Kidney tubule cell (primary cell): ENCODE measurements at regions not wholly inside any gene's neighbourhood (a gene's known extent, or its start where the extent isn't known, plus 50 kb on each side); places are given as distances from the start of the nearest gene placed in this dataset.
"Not testable (repeated sequence)": the region's sequence is repeated elsewhere in the genome, so short reads cannot be mapped to it uniquely, and the experiment has no call there.

ENCODE experiments used
- DNase-seq: peaks from one replicate; pipeline ENCODE4 v3.0.0-alpha.2; 2018; ENCODE audit warnings: low spot score

- DNase-seq, result no peak
These were observed 430.2 kb downstream of the FRK start for GRCh38 chr6:115630424-115631024.

GRCh38 chr6:115629415-115629814 is 431.3 kb downstream of the FRK start:
- no peak for DNase-seq

GRCh38 chr6:115618256-115618655 is 442.4 kb downstream of the FRK start:
- no peak for DNase-seq

- DNase-seq, result no peak
These were observed 443.7 kb downstream of the FRK start for GRCh38 chr6:115617031-115617430.

- DNase-seq, result no peak
These were observed 447.2 kb downstream of the FRK start for GRCh38 chr6:115613488-115613887.

- no peak for DNase-seq
These were observed 447.8 kb downstream of the FRK start for GRCh38 chr6:115612796-115613479.

GRCh38 chr6:115612216-115612615 is 448.5 kb downstream of the FRK start:
- DNase-seq, result no peak

GRCh38 chr6:115610696-115611095 is 450.0 kb downstream of the FRK start:
- no peak for DNase-seq

GRCh38 chr6:115609111-115609510 is 451.6 kb downstream of the FRK start:
- no peak for DNase-seq

- DNase-seq, result no peak
These were observed 458.2 kb downstream of the FRK start for GRCh38 chr6:115602466-115602865.

- DNase-seq, result no peak
These were observed 459.2 kb downstream of the FRK start for GRCh38 chr6:115601509-115601908.

GRCh38 chr6:115601064-115601463 is 459.6 kb downstream of the FRK start:
- no peak for DNase-seq

- DNase-seq, result no peak
These were observed 465.8 kb downstream of the FRK start for GRCh38 chr6:115594891-115595290.

GRCh38 chr6:115592025-115592424 is 468.7 kb downstream of the FRK start:
- no peak for DNase-seq

- DNase-seq, result not testable (repeated sequence)
These were observed 471.6 kb downstream of the FRK start for GRCh38 chr6:115589072-115589471.

- DNase-seq, result no peak
These were observed 477.4 kb downstream of the FRK start for GRCh38 chr6:115583290-115583689.

- no peak for DNase-seq
These were observed 478.3 kb downstream of the FRK start for GRCh38 chr6:115582386-115582785.

GRCh38 chr6:115579565-115579964 is 481.1 kb downstream of the FRK start:
- DNase-seq, result not testable (repeated sequence)

GRCh38 chr6:115577270-115577669 is 483.4 kb downstream of the FRK start:
- DNase-seq, result no peak

- no peak for DNase-seq
These were observed 485.4 kb downstream of the FRK start for GRCh38 chr6:115575285-115575684.

- DNase-seq, result no peak
These were observed 486.8 kb downstream of the FRK start for GRCh38 chr6:115573861-115574260.

- no peak for DNase-seq
These were observed 490.4 kb downstream of the FRK start for GRCh38 chr6:115570331-115570730.

- DNase-seq, result no peak
These were observed 506.6 kb downstream of the FRK start for GRCh38 chr6:115554060-115554459.

- DNase-seq, result no peak
These were observed 509.2 kb downstream of the FRK start for GRCh38 chr6:115551527-115551926.
